PFSK-1 (cell line): ENCODE measurements at regions not wholly inside any gene's neighbourhood (a gene's known extent, or its start where the extent isn't known, plus 50 kb on each side); places are given as distances from the start of the nearest gene placed in this dataset.

Experiments used
- FOXP2 ChIP-seq: optimal IDR thresholded peaks from 2 replicates; pipeline ENCODE3; 2011; ENCODE audit warnings: borderline replicate concordance, control low read depth, inconsistent platforms; ENCODE audit not compliant: insufficient read depth; ENCODE audit errors: extremely low read length, extremely low read depth
- POLR2AphosphoS5 ChIP-seq: IDR thresholded peaks from 2 replicates; pipeline ENCODE4 v1.6.1; 2012; ENCODE audit warnings: low read depth, mild to moderate bottlenecking, control low read depth, low read length, moderate library complexity
- SIN3A ChIP-seq: IDR thresholded peaks from 2 replicates; pipeline ENCODE4 v1.6.1; 2012; ENCODE audit warnings: mild to moderate bottlenecking, low read length, moderate library complexity, borderline replicate concordance; ENCODE audit not compliant: insufficient read depth
- TAF1 ChIP-seq: IDR thresholded peaks from 2 replicates; pipeline ENCODE4 v1.6.1; 2012; ENCODE audit warnings: low read length, control low read depth, borderline replicate concordance; ENCODE audit not compliant: insufficient read depth
- TF ChIP-seq, protein P1 (sequence below), 2 experiments: IDR thresholded peaks; 2 replicates each; pipeline versions ENCODE4 v1.6.1 to v1.8.0; 2011 to 2012; ENCODE audit warnings: low read depth in 2 of 2, low read length in 2 of 2, control low read depth in 1 of 2, inconsistent platforms in 1 of 2, mild to moderate bottlenecking in 1 of 2, moderate library complexity in 1 of 2; ENCODE audit not compliant: insufficient read depth in 1 of 2

DNA sequence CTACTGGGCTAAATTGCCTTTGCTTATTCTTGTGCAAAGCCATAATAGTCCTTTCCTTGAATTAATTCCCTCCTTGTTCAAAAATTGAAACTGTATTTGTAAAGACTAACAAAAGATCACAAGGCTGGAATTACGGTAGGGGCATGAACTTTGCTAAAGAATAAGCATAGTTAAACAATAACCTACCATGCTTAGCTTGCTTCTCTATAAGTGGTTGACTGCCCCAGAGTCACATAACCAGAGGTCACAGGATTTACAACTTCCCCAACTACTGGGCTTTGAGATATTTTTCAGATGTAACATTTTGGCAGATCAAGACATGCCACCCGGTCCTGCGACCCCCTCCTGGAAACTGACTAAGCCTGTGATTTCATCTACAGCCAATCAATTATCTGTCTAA lies 181.4 kb downstream of the GPAM start:
- TF ChIP-seq TAF1: no peak
- no peak for TF ChIP-seq SIN3A
- TF ChIP-seq, protein P1, sequence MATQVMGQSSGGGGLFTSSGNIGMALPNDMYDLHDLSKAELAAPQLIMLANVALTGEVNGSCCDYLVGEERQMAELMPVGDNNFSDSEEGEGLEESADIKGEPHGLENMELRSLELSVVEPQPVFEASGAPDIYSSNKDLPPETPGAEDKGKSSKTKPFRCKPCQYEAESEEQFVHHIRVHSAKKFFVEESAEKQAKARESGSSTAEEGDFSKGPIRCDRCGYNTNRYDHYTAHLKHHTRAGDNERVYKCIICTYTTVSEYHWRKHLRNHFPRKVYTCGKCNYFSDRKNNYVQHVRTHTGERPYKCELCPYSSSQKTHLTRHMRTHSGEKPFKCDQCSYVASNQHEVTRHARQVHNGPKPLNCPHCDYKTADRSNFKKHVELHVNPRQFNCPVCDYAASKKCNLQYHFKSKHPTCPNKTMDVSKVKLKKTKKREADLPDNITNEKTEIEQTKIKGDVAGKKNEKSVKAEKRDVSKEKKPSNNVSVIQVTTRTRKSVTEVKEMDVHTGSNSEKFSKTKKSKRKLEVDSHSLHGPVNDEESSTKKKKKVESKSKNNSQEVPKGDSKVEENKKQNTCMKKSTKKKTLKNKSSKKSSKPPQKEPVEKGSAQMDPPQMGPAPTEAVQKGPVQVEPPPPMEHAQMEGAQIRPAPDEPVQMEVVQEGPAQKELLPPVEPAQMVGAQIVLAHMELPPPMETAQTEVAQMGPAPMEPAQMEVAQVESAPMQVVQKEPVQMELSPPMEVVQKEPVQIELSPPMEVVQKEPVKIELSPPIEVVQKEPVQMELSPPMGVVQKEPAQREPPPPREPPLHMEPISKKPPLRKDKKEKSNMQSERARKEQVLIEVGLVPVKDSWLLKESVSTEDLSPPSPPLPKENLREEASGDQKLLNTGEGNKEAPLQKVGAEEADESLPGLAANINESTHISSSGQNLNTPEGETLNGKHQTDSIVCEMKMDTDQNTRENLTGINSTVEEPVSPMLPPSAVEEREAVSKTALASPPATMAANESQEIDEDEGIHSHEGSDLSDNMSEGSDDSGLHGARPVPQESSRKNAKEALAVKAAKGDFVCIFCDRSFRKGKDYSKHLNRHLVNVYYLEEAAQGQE (IDR thresholded peaks at IDR 0.05; ENCODE audit: insufficient read depth in 1 of 2, low read depth in 2 of 2, low read length in 2 of 2): no peak
- TF ChIP-seq FOXP2: no peak
- no peak for TF ChIP-seq POLR2AphosphoS5

DNA sequence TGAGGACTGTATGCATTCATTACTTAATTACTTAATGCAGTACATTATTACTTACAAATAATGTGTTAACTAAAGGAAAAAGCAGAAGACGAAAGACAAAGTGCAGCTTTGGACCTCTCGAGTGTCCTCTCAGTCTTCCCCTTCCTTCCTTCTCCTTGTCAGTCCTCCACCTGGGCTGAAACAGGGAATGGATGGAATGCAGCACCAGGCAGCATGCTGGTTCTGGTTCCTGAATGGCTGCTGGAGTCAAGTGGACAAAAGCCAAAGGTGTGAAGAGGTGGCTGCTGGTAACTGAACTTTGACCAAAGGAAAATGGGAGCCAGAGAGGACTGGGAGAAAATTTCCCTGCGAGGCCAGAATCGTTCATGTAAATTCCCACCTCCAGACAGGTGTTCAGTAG lies 179.5 kb downstream of the GPAM start:
- TF ChIP-seq FOXP2: no peak
- no peak for TF ChIP-seq SIN3A
- no peak for TF ChIP-seq POLR2AphosphoS5
- TF ChIP-seq, protein P1 (IDR thresholded peaks at IDR 0.05; ENCODE audit: insufficient read depth in 1 of 2, low read depth in 2 of 2, low read length in 2 of 2): no peak
- no peak for TF ChIP-seq TAF1

DNA sequence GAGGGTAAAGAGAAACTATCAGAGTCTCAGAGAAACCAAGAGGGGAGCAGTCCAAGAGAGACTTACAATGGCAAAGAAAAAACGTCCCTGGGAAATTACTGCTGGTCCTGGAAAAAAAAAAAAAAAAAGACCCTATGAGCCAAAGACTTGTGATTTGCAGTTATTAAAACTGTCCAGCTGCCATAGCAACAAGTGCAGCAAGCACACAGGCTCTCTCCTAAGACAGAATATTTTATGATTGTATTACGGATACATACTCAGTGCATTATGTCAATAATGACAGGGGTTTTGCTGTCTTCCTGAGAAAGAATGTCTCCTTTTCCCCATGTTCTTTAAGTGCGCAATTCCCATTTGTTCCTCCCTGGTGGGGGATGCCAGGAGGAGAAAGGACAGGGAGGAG lies 178.5 kb downstream of the GPAM start:
- TF ChIP-seq POLR2AphosphoS5 (no peak), TAF1 (no peak), FOXP2 (no peak), SIN3A (no peak)
- TF ChIP-seq, protein P1 (IDR thresholded peaks at IDR 0.05; ENCODE audit: insufficient read depth in 1 of 2, low read depth in 2 of 2, low read length in 2 of 2): no peak

DNA sequence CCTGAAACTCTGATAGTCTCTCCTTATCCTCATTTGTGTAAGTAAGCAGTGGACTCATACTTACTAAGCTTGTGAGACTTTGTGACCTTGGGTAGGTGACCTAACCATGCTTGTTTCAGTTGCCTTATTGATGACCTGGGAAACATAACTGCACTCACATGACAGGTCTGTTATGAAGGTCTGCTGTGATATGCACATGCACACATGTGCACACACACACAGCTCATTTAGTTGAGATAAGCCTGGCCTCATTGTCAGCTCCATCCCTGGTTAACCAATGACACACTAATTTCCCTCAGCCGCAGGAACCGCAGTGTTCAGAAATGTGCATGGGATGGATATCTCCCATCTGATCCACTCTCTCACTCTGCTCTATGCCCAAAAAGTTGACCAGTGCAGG lies 177.2 kb downstream of the GPAM start:
- TF ChIP-seq FOXP2: no peak
- TF ChIP-seq, protein P1 (IDR thresholded peaks at IDR 0.05; ENCODE audit: insufficient read depth in 1 of 2, low read depth in 2 of 2, low read length in 2 of 2): no peak
- no peak for TF ChIP-seq POLR2AphosphoS5
- no peak for TF ChIP-seq TAF1

DNA sequence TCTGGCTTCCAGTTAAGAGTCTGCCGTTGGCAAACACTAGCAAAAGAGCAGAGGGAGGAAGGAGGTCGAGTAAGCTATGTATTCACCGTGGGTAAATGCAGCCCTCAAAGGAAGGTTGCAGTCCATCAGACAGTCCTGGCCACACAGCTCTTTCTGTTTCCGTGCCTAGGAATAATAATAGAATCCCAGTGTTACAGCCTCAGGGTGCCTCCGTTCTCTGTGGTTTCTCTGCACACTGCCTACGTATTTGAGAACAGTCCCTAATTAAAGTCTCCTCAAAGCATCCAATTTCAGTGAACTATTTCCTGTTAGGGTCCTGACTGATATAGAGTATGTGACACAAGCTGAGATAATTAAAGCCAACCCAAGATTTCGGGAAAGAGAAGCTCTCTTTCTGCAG lies 176.7 kb downstream of the GPAM start:
- TF ChIP-seq TAF1 (no peak), FOXP2 (no peak), POLR2AphosphoS5 (no peak), SIN3A (no peak)
- TF ChIP-seq, protein P1 (IDR thresholded peaks at IDR 0.05; ENCODE audit: insufficient read depth in 1 of 2, low read depth in 2 of 2, low read length in 2 of 2): no peak
